Fibroblast of lung (primary cell): ENCODE measurements at regions not wholly inside any gene's neighbourhood (a gene's known extent, or its start where the extent isn't known, plus 50 kb on each side); places are given as distances from the start of the nearest gene placed in this dataset.

ENCODE experiments used
- DNase-seq, 2 donors: peaks; one replicate each; pipeline versions ENCODE4 v3.0.0 to v3.0.0-alpha.2; 2010; ENCODE audit warnings: low read depth in 2 of 2
- H2AFZ ChIP-seq: 2 replicates; pipeline ENCODE4 v1.5.1; 2012; ENCODE audit warnings: low read length, control low read depth, inconsistent platforms
- H3K27ac ChIP-seq: 2 replicates; pipeline ENCODE4 v1.5.1; 2011; ENCODE audit warnings: low read length, control low read depth; ENCODE audit not compliant: insufficient read depth
- H3K27me3 ChIP-seq: 2 replicates; pipeline ENCODE4 v1.5.1; 2011; ENCODE audit warnings: mild to moderate bottlenecking, low read length; ENCODE audit not compliant: control insufficient read depth, insufficient read depth
- H3K36me3 ChIP-seq: 2 replicates; pipeline ENCODE4 v1.5.1; 2011; ENCODE audit warnings: low read length; ENCODE audit not compliant: control insufficient read depth, insufficient read depth
- H3K4me1 ChIP-seq: 2 replicates; pipeline ENCODE4 v1.5.1; 2011; ENCODE audit warnings: low read length; ENCODE audit not compliant: control insufficient read depth, insufficient read depth; ENCODE audit errors: extremely low read depth
- H3K4me2 ChIP-seq: 2 replicates; pipeline ENCODE4 v1.5.1; 2011; ENCODE audit warnings: low read length, control low read depth; ENCODE audit not compliant: insufficient read depth; ENCODE audit errors: extremely low read depth
- H3K4me3 ChIP-seq, 4 experiments: fragments of 200-600 bp in 1 of 4; sonication (generic) in 1 of 4; replicated peaks in 1 of 4; 2 replicates each; pipeline ENCODE4 v1.5.1; 2011 to 2016; ENCODE audit warnings: low read length in 4 of 4, low read depth in 3 of 4, mild to moderate bottlenecking in 3 of 4, control low read depth in 2 of 4, inconsistent platforms in 1 of 4, mixed read lengths in 1 of 4; ENCODE audit not compliant: insufficient read depth in 1 of 4; ENCODE audit errors: control extremely low read depth in 1 of 4
- H3K79me2 ChIP-seq: 2 replicates; pipeline ENCODE4 v1.5.1; 2012; ENCODE audit warnings: mild to moderate bottlenecking, low read length, inconsistent platforms; ENCODE audit not compliant: control insufficient read depth, insufficient read depth
- H3K9ac ChIP-seq: 2 replicates; pipeline ENCODE4 v1.5.1; 2011; ENCODE audit warnings: mild to moderate bottlenecking, low read length, control low read depth; ENCODE audit not compliant: insufficient read depth
- H3K9me3 ChIP-seq: 2 replicates; pipeline ENCODE4 v1.5.1; 2012; ENCODE audit warnings: low read depth, low read length; ENCODE audit not compliant: control insufficient read depth, insufficient read depth
- H4K20me1 ChIP-seq: 2 replicates; pipeline ENCODE4 v1.5.1; 2011; ENCODE audit warnings: low read length; ENCODE audit not compliant: control insufficient read depth, insufficient read depth; ENCODE audit errors: extremely low read depth
- EZH2 ChIP-seq: IDR thresholded peaks from 2 replicates; pipeline ENCODE4 v1.5.1; 2012; ENCODE audit warnings: low read length, control low read depth, mild to moderate bottlenecking; ENCODE audit errors: missing control alignments
- TF ChIP-seq, protein P1 (sequence below), 2 donors: IDR thresholded peaks in 1 of 2; conservative IDR thresholded peaks in 1 of 2; 1 replicate in 1 of 2; 2 replicates in 1 of 2; pipeline ENCODE4 v1.5.1; 2011 to 2012; ENCODE audit warnings: low read length in 2 of 2, control low read depth in 1 of 2, inconsistent platforms in 1 of 2, low read depth in 1 of 2, mild to moderate bottlenecking in 1 of 2

DNA sequence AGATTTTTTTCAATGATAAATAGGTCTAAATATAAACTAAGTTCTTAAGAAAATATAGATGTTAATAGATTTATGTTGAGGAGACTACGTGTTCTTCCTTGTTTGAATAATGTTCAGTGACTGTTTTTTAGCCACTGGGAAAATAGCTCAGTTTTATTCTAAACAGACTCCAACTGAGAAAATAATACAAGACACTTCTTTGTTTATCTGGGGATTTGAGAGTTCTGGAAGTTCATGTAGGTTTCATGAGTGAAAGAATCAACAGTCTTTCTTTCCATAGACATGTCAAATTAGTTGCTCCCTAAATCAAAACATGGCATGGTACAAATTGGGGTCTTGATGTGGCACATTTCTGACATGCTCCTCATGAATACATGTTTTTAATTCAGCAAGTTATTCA lies 177.7 kb downstream of the MREG start:
- no peak overlapping the region for H3K9ac ChIP-seq
- peaks cover 2% of the 10 kb centered on the region for H3K4me1 ChIP-seq
- H3K9me3 ChIP-seq = no peaks in the 10 kb centered on the region
- H3K27ac ChIP-seq = no peak overlapping the region
- TF ChIP-seq, protein P1, sequence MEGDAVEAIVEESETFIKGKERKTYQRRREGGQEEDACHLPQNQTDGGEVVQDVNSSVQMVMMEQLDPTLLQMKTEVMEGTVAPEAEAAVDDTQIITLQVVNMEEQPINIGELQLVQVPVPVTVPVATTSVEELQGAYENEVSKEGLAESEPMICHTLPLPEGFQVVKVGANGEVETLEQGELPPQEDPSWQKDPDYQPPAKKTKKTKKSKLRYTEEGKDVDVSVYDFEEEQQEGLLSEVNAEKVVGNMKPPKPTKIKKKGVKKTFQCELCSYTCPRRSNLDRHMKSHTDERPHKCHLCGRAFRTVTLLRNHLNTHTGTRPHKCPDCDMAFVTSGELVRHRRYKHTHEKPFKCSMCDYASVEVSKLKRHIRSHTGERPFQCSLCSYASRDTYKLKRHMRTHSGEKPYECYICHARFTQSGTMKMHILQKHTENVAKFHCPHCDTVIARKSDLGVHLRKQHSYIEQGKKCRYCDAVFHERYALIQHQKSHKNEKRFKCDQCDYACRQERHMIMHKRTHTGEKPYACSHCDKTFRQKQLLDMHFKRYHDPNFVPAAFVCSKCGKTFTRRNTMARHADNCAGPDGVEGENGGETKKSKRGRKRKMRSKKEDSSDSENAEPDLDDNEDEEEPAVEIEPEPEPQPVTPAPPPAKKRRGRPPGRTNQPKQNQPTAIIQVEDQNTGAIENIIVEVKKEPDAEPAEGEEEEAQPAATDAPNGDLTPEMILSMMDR (conservative IDR thresholded peaks at IDR 0.05 in 1 of 2, IDR thresholded peaks at IDR 0.05 in 1 of 2; ENCODE audit: low read depth in 1 of 2, low read length in 2 of 2) = no peak
- no peak for TF ChIP-seq EZH2
- no peaks in the 10 kb centered on the region for H3K27me3 ChIP-seq
- no peak overlapping the region for H2AFZ ChIP-seq
- H3K36me3 ChIP-seq = no peaks in the 10 kb centered on the region
- no peaks in the 10 kb centered on the region for H3K79me2 ChIP-seq
- H3K4me2 ChIP-seq = no peak overlapping the region
- H3K4me3 ChIP-seq = no peak overlapping the region
- no peak for DNase-seq
- no peaks in the 10 kb centered on the region for H4K20me1 ChIP-seq

DNA sequence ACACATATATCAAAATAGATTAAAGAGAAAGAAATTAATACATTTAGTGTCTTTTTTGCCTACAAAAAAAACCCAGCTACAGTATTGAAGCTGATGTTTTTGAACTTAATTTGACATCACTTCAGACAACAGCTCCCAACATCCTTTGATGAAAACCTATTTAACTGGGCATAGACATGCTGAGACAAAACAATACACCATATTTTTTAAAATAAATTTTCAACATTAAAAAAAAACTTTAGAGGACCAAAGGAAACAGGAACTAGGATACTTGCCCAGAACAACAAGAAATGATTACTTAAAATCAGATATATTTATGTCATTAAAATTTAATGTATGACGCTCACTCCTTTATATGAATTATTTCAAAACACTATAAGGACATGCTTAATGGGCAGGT lies 178.1 kb downstream of the MREG start:
- Histone ChIP-seq H4K20me1 (no peaks in the 10 kb centered on the region), H3K27me3 (no peaks in the 10 kb centered on the region), H3K4me3 (no peak overlapping the region), H3K9me3 (no peaks in the 10 kb centered on the region), H3K4me2 (no peak overlapping the region), H3K27ac (no peak overlapping the region), H3K79me2 (no peaks in the 10 kb centered on the region), H3K9ac (no peak overlapping the region), H3K36me3 (no peaks in the 10 kb centered on the region), H3K4me1 (peaks cover 2% of the 10 kb centered on the region), H2AFZ (no peak overlapping the region)
- DNase-seq = no peak
- no peak for TF ChIP-seq EZH2

DNA sequence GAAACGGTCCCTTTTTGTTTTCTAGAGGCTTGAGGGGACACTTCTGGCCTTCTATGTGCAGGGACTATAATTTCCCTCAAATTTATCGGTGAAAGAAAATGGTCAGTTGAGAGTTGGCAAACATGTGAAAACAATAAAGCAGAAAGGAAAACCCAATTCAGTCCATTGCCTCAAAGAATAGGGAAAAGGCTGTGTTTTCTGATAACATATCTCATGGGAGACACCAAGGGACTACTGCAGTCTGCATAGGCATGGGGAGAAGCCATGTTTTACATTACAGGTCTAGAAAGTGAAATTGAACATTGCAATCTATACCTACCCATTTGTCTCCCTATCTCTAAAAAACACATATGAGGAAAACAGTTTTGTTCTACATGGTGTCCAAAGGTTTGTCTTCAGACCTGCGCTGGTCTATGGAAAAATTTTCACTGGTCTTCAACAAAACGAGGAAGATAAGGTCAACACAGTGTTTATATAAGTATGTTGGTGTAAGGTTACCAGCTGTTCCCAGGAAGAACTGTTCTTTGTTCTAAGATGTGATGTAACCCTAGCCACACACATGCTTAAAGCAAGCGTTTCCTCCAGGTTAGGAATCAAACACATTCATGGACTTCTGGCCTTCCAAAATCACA lies 179.7 kb downstream of the MREG start:
- no peaks in the 10 kb centered on the region for H3K36me3 ChIP-seq
- H4K20me1 ChIP-seq = no peaks in the 10 kb centered on the region
- H3K4me1 ChIP-seq = peaks cover 2% of the 10 kb centered on the region
- no peak overlapping the region for H3K9ac ChIP-seq
- H3K4me2 ChIP-seq = no peak overlapping the region
- H3K4me3 ChIP-seq = no peak overlapping the region
- TF ChIP-seq, protein P1 (conservative IDR thresholded peaks at IDR 0.05 in 1 of 2, IDR thresholded peaks at IDR 0.05 in 1 of 2; ENCODE audit: low read depth in 1 of 2, low read length in 2 of 2) = no peak
- TF ChIP-seq EZH2 = no peak
- peak; percentile 86 to 92 for DNase-seq
- no peak overlapping the region for H3K27ac ChIP-seq
- no peak overlapping the region for H2AFZ ChIP-seq
- no peaks in the 10 kb centered on the region for H3K9me3 ChIP-seq
- no peaks in the 10 kb centered on the region for H3K79me2 ChIP-seq
- no peaks in the 10 kb centered on the region for H3K27me3 ChIP-seq
